NCI-H2196 (cell line): ENCODE measurements at regions not wholly inside any gene's neighbourhood (a gene's known extent, or its start where the extent isn't known, plus 50 kb on each side); places are given as distances from the start of the nearest gene placed in this dataset.

Experiments
- DNase-seq: peaks from one replicate; lab custom pipeline; 2025; ENCODE audit not compliant: unreplicated experiment; lab: John Stamatoyannopoulos, UW

DNA sequence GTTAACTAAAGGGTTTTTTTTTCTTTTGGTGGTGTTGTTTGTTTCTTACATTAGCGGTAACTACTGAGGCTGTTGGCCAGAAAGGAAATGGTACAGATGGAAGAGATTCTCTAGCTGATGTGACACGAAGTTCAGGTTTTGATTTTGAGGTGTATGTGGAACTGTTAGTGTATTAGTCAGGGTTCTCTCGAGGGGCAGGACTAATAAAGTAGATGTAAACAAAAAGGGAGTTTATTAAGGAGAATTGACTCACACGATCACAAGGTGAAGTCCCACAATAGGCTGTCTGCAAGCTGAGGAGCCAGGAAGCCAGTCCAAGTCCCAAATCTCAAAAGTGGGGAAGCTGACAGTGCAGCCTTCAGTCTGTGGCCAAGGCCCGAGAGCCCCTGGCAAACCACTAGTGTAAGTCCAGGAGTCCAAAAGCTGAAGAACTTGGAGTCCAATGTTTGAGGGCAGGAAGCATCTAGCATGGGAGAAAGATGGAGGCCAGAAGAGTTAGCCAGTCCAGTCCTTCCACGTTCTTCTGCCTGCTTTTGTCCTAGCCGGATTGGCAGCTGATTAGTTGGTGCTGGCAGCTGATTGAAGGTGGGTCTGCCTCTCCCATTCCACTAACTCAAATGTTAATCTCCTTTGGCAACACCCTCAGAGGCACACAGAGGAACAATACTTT is 577.6 kb downstream of the EFNB2 start:
- no peak for DNase-seq

DNA sequence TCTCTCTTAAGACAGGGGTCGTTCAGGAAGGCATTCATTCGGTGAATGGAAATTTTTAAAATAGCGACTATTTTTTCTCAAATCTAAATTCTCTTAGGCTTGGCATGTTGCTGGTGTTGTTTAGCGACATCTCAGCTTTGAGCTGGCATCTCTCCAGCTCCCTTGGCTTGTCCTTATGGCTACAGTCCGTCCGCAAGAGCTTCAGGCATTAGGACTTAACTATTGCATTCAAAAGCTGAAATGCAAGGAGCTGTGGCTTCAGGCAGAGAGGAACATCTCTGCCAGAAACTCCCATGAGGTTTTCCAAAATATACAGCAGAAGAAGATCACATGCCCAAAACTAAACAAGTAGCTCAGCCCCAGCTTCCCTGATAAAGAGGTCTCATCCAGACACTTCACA is 578.5 kb downstream of the EFNB2 start:
- DNase-seq, result no peak

DNA sequence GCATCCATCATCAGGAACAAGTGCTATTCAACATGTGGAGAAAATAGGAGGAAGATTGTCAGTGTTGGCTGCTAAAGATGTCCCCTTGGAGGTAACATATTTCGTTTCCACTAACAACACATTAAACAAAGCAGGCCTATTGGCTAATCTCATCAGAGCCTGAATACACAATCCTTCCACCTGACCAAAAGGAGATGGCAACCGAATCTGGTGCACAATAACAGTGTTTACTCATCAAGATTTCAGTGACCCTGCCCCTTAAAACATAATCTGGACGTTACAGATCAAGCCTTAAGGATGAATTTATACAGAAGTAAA is 582.5 kb downstream of the EFNB2 start:
- DNase-seq, result no peak

DNA sequence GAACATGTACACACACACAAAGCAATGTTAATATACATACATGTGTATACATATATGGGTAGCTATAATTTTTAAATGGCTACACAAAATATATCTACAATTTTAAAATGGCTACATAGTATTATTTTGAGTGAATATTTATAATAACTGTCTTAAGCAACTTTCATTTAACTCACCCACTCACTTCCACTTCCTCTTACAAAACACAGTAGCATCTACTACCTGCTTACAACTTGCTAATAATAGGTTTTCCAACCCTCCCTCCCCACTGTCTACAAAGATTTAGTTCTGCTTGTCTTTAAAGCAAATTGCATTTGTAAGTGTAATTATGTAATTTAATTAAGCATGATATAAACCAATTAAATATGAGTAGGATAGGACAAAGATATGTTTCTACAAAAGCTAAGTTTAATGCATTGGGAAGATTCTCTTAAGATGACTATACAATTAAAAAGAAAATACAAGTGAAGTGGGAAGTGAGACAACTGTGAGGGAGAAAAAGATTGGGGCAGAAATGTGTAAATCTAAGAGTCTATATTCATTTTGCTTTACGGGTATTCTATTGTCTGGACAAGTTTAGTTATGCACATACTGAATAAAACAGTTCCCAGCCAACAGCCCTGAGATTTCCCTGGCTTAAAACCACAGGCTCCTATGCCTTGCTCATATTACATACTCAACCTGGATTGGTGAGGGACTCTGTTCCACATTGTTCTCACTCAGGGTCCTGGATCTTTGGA is 583.1 kb downstream of the EFNB2 start:
- no peak for DNase-seq

- DNase-seq, result no peak
Measured at GRCh38 chr13:105948143-105948542, 587.3 kb downstream of the EFNB2 start.

DNA sequence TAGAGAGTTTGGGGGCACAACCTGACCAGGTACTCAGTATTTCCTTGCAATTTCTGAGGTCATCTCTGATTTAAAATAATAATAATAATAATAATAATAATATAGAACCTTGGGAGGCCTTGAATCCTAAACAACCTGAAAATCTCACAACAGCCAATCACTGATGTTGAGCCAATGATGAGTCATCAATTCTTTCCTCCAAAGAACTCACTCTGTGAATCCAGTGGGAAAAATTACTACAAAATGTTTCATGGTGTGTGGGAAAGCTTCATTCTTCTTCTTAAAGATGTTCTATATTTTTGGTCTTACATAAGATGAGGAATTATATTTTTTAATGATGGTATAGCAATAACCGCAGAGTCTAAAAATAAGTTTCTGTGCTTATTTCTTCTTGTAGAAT is 594.6 kb downstream of the EFNB2 start:
- DNase-seq, result no peak

DNA sequence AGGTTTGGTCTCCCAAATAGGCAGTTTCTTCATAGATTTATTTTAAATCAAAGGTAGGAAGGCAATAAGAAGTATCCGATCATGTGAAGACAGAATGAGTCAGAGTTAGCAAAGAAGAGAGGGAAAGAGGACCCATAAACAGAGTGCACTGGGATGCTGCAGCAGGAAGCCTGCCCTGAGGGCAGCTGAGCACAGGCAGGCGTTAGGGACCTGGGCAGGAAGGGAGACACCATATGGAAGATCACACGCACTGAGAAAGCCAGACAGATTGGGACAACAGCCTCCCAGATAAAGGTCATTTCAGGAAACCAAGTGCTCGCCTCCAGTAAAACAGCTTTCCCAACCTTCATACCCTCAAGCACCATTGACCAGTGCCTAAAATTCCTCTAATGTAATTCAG is 598.0 kb downstream of the EFNB2 start:
- no peak for DNase-seq

- no peak for DNase-seq
Measured at GRCh38 chr13:105936816-105937215, 598.6 kb downstream of the EFNB2 start.

- DNase-seq, result no peak
Measured at GRCh38 chr13:105929505-105929904, 606.0 kb downstream of the EFNB2 start.

- no peak for DNase-seq
Measured at GRCh38 chr13:105928901-105929300, 606.6 kb downstream of the EFNB2 start.

DNA sequence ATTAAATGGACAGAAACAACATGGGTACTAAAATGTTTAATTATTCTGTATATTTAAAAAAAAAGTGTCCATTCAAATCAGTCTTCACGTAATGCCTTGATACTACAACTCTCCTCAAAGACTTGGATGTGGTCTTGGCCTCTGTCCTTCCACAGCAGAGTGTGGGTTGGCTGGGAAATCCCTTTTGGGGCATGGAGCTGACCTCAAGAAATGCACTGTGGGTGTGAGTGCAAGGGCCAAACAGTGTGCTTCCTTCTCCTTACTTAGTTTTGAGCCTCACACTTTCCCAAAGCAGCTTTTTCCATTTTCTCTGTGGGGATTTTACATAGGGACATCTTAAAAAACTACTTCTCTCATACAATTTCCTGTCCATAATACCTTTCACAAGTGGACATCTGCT is 607.4 kb downstream of the EFNB2 start:
- DNase-seq, result no peak

DNA sequence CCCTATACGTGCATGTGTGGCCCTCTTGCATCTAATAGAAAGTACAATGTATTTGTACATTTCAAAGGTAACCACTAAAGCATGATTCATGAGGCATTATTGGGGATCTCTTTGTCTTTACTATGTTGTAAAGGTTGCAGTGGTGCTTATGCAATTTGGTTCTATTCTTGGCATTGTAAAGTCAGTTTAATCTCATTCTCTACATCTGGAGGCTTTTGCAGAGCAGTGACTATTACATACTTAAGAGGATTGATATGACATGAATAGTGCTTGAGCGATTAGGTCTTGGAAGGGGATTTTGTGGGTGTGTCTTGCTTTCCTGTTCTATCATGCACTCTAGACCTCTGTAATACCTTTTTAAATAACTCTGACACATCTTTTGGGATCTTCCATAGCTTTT is 610.0 kb downstream of the EFNB2 start:
- no peak for DNase-seq

DNA sequence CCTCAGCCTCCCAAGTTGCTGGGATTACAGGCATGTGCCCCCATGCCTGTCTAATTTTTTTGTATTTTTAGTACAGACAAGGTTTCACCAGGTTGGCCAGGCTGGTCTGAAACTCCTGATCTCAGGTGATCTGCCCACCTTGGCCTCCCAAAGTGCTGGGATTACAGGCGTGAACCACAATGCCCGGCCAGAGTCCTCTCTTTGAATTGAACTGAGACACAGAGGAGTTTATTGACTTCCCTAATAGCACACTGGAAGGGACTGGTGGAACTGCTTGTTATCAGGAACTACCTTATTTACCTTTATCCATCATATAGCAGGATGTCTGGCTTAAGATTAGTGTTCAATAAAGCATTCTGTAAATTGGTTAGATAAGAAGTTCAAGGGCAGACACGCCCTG is 613.8 kb downstream of the EFNB2 start:
- DNase-seq, result no peak

GRCh38 chr13:105920370-105920769 is 615.1 kb downstream of the EFNB2 start:
- no peak for DNase-seq

DNA sequence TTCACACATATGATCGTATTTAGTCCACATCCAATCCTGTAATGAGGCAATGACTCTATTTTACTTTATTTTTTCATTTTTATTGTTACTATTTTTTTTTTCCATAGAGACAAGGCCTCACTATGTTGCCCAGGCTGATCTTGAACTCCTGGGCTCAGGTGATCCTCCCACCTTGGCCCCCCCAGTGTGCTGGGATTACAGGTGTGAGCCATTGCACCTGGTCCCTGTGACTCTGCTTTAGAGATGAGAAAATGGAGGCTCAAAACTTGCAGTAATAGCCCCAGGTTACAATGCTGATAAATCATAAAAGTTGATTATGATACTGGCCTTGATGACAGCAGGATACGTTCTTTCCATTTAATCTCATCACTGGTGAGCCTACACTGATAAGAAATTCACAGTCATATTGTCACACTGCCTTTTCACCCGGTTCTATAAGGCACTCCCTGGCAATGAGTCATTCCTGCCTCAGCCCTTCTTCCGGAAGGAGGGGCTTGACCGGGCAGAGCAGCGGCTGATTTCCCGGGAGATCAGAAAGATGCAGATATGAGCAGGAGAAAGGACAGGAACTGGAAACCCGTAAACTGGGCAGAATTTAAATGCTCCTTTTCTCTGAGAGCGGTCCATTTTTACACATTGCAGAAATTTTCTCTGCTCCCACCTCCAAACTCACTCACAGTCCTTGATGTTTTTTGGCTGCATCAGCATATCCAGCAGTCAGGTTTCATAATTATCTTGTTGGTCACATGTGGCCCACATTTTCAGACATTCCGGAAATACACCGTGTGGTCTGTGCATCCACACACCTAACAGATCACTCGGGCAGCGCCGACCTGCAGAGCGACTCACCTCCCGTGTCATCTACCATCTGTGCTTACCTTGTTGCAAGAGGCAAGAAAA is 616.4 kb downstream of the EFNB2 start:
- no peak for DNase-seq

DNA sequence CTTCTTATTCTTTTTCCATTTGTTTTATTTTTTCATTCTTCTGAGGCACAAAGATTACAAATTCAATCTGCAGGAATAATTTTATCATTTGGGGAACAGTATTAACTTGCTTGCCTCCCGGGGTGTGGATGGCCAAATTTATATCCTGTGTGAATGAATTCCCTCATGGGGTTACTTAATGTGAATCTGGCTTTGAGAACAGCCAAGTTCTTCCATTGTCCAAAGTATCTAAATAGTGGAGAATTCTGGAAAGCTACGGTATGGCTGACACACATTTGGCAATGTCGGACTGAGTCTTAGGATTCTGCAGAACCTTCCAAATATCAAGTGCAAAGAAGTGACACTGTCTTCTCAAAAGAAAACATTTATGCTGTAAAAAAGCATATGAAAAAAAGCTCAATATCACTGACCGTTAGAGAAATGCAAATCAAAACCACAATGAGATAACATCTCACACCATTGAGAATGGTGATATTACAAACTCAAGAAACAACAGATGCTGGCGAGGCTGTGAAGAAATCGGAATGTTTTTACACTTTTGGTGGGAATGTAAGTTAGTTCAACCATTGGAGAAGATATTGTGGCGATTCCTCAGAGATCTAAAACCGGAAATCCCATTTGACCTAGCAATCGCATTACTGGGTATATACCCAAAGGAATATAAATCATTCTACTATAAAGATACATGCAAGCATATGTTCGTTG is 620.2 kb downstream of the EFNB2 start:
- no peak for DNase-seq

DNA sequence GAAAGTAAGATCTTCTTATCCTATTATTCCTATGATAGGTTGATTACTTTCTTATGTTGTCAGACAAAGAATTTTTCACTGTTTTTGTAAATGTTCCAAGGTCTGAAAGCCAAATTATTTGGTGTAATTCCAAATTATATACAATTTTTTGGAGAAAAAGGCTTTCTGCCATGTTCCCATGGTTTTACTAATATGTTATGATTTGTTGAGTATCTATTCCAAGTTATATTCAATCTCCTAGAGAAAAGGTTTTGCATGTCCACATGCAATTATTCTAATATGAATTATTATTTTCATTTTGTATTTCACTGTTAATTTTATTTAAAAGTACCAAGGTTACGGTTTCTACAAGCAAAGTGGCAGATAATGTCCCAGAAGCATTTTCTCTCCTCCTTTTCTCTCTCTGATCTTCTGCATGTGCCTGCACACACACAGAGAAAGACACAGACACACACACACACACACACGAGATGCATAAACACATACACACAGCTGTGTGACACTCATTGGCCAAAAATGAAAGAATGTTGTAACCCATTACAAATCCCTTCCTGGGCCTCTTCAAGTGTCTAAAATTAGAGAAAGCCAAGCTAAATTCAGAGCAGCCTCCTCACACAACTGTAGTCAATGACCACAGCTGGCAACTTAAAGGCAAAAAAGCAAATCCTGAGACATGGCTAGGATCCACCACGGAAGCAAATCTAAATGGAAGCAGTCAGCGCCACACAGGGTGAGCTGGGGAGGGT is 621.0 kb downstream of the EFNB2 start:
- DNase-seq, result no peak

- no peak for DNase-seq
Measured at GRCh38 chr13:105908586-105908985, 626.9 kb downstream of the EFNB2 start.

- DNase-seq, result no peak
Measured at GRCh38 chr13:105907319-105908019, 628.0 kb downstream of the EFNB2 start.

DNA sequence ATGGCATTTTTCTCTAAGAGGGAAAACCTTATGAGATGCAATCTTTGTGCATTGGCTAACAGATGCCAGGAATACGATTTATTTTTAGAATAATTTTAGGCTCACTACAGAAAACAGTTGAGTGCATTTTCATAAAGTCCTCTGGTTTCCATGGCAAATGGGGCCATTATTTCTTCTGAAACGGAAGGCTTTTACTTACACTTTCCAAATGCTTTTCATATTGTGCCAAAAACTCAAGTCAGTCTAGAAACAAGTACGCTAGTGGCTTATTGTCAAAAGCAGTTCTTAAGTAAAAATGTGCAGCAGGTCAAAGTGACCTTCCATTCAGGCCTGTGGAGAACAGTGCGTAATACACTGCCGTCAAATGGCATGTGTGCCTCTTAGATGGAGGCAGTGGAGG is 628.7 kb downstream of the EFNB2 start:
- DNase-seq, result no peak
